ENCODE measurements at regions not wholly inside any gene's neighbourhood (a gene's known extent, or its start where the extent isn't known, plus 50 kb on each side); places are given as distances from the start of the nearest gene placed in this dataset.
A peak's percentile ranks its signal among the peaks of the same experiment; 100 is the strongest.

DNA sequence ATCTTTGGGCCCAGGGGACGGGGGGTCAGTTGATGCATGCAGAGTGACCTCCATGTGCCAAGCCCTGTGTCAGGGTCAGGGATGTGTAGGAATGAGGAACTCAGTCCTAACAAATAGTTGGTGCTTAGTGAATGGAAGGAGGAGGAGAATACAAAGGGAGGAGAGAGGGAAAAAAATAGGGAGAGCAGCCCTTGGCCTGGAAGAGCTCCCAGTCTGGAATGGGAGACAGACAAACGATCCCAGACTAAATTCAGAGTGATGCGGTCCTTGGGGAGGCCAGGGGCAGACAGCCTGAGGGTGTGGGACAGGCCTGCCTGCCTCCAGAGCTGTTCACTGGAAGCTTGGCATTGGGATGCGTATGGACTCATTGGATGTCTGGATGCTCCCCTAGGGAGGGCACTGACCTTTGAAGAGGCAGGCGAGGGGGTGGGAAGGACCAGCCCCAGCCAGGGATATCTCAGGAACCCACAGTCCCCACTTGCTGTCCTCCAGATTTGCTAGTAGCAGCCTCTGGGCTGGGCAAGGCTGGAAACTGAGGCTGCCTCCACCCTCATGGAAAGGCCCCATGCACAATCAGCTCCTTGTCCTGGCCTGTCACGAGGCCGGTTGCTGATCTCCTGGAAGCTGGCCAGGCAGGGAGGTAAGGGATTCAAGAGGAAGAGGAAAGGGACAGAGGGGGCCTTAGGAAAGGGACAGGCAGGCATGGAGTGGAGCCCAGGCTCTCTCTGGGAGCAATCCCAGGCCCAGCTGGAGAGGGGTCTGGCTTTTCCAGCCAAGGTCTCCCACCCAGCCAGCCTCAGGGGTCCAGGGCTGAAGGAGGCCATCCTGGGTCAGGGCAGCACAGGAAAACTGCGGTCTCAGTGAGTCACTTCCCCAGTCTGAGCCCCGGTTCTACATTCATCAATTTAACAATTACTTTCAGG, 69.0 kb upstream of the GGTA1 start:
- peaks cover 31% of the 10 kb centered on the region for H3K4me1 Mint-ChIP-seq (ENCODE audit: low read depth, unreplicated experiment)
- peaks cover 18% of the 10 kb centered on the region for H3K27me3 Mint-ChIP-seq (ENCODE audit: low read depth, unreplicated experiment)
- TF ChIP-seq CTCF (IDR thresholded peaks at IDR 0.05; ENCODE audit: insufficient read depth, low read depth, low read length) (no peak), EZH2 (IDR thresholded peaks at IDR 0.05; ENCODE audit: insufficient read depth, low read length) (no peak)
- H2AFZ ChIP-seq (ENCODE audit: low read depth, low read length): no peak overlapping the region
- H3K4me3 Mint-ChIP-seq (ENCODE audit: unreplicated experiment): no peak overlapping the region
- H3K36me3 Mint-ChIP-seq (ENCODE audit: low read depth, unreplicated experiment): peaks cover 4% of the 10 kb centered on the region
- peak overlapping the region; percentile 86 for H3K4me2 ChIP-seq (ENCODE audit: low read length)
- H3K36me3 ChIP-seq (ENCODE audit: insufficient read depth, low read length): no peaks in the 10 kb centered on the region
- peak overlapping the region; percentile 77 for H3K9ac ChIP-seq (ENCODE audit: low read length)
- H3K27ac Mint-ChIP-seq (ENCODE audit: unreplicated experiment): peak overlapping the region; percentile 41
- peaks cover 38% of the 10 kb centered on the region for H3K4me1 ChIP-seq (ENCODE audit: insufficient read depth, low read length)
- H3K9me3 Mint-ChIP-seq (ENCODE audit: unreplicated experiment): peaks cover 6% of the 10 kb centered on the region
- no peaks in the 10 kb centered on the region for H3K9me3 ChIP-seq (ENCODE audit: insufficient read depth, low read depth, low read length)
- H3K4me3 ChIP-seq (ENCODE audit: insufficient read depth, low read depth, low read length): no peak overlapping the region
- no peaks in the 10 kb centered on the region for H3K27me3 ChIP-seq (ENCODE audit: insufficient read depth, low read length)
- no peak for FAIRE-seq
- H3K27ac ChIP-seq (ENCODE audit: low read depth, low read length): peak overlapping the region; percentile 21
- peaks cover 14% of the 10 kb centered on the region for H4K20me1 ChIP-seq (ENCODE audit: insufficient read depth, low read length)
- H3K79me2 ChIP-seq (ENCODE audit: insufficient read depth, low read length): no peaks in the 10 kb centered on the region
- DNase-seq (ENCODE audit: low read depth): peak; percentile 41

DNA sequence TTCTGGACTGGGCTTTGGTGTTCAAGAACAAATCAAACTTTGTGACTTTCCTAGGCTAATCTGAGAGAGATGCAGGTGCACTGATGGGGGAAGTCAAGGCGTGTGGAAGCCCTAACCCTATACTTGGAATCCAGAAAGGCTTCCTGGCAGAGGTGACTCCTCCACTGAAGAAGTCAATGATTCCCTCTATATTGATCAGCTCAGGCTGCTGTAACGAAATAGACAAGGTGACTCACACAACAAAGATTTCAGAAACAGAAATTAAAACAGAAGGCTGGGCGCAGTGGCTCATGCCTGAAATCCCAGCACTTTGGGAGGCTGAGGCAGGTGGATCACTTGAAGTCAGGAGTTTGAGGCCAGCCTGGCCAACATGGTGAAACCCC, 69.6 kb upstream of the GGTA1 start:
- H3K4me2 ChIP-seq (ENCODE audit: low read length): peak overlapping the region; percentile 86
- H4K20me1 ChIP-seq (ENCODE audit: insufficient read depth, low read length): peaks cover 17% of the 10 kb centered on the region
- H3K36me3 Mint-ChIP-seq (ENCODE audit: low read depth, unreplicated experiment): peaks cover 4% of the 10 kb centered on the region
- H3K36me3 ChIP-seq (ENCODE audit: insufficient read depth, low read length): no peaks in the 10 kb centered on the region
- H3K27ac ChIP-seq (ENCODE audit: low read depth, low read length): no peak overlapping the region
- H2AFZ ChIP-seq (ENCODE audit: low read depth, low read length): no peak overlapping the region
- H3K9me3 Mint-ChIP-seq (ENCODE audit: unreplicated experiment): peaks cover 6% of the 10 kb centered on the region
- H3K4me1 ChIP-seq (ENCODE audit: insufficient read depth, low read length): peaks cover 38% of the 10 kb centered on the region
- H3K27ac Mint-ChIP-seq (ENCODE audit: unreplicated experiment): no peak overlapping the region
- H3K9ac ChIP-seq (ENCODE audit: low read length): no peak overlapping the region
- peaks cover 18% of the 10 kb centered on the region for H3K27me3 Mint-ChIP-seq (ENCODE audit: low read depth, unreplicated experiment)
- peaks cover 31% of the 10 kb centered on the region for H3K4me1 Mint-ChIP-seq (ENCODE audit: low read depth, unreplicated experiment)
- no peaks in the 10 kb centered on the region for H3K27me3 ChIP-seq (ENCODE audit: insufficient read depth, low read length)
- FAIRE-seq (no peak), DNase-seq (ENCODE audit: low read depth) (no peak)
- H3K4me3 ChIP-seq (ENCODE audit: insufficient read depth, low read depth, low read length): no peak overlapping the region
- no peak for TF ChIP-seq EZH2 (IDR thresholded peaks at IDR 0.05; ENCODE audit: insufficient read depth, low read length)
- no peak for TF ChIP-seq CTCF (IDR thresholded peaks at IDR 0.05; ENCODE audit: insufficient read depth, low read depth, low read length)
- H3K4me3 Mint-ChIP-seq (ENCODE audit: unreplicated experiment): no peak overlapping the region
- no peaks in the 10 kb centered on the region for H3K9me3 ChIP-seq (ENCODE audit: insufficient read depth, low read depth, low read length)
- no peaks in the 10 kb centered on the region for H3K79me2 ChIP-seq (ENCODE audit: insufficient read depth, low read length)

DNA sequence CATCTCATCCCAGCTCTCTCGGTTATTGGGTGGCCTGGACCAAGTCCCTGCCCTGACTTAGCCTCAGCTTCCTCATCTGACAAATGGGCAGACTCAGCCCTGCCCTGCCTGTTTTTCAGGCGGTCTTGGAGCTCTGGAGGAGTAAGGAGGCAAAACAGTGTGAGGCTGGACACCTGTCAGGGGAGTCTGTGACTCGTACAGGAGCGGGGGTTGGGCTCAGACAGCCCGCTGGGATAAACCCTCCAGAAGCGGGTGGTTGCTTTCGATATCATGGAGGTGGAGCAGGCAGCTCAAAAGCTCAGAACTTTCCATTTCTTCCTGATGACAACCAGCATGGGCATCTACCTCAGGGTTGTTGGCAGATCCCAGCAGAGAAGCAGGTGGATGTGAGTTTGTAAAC, 72.9 kb upstream of the GGTA1 start:
- peaks cover 4% of the 10 kb centered on the region for H3K36me3 Mint-ChIP-seq (ENCODE audit: low read depth, unreplicated experiment)
- Histone ChIP-seq H3K79me2 (ENCODE audit: insufficient read depth, low read length) (no peaks in the 10 kb centered on the region), H3K27ac (ENCODE audit: low read depth, low read length) (no peak overlapping the region), H3K27me3 (ENCODE audit: insufficient read depth, low read length) (no peaks in the 10 kb centered on the region), H3K9ac (ENCODE audit: low read length) (no peak overlapping the region), H2AFZ (ENCODE audit: low read depth, low read length) (no peak overlapping the region), H4K20me1 (ENCODE audit: insufficient read depth, low read length) (peaks cover 26% of the 10 kb centered on the region), H3K36me3 (ENCODE audit: insufficient read depth, low read length) (no peaks in the 10 kb centered on the region), H3K9me3 (ENCODE audit: insufficient read depth, low read depth, low read length) (no peaks in the 10 kb centered on the region), H3K4me2 (ENCODE audit: low read length) (no peak overlapping the region), H3K4me1 (ENCODE audit: insufficient read depth, low read length) (peaks cover 20% of the 10 kb centered on the region), H3K4me3 (ENCODE audit: insufficient read depth, low read depth, low read length) (no peak overlapping the region)
- H3K4me1 Mint-ChIP-seq (ENCODE audit: low read depth, unreplicated experiment): peaks cover 15% of the 10 kb centered on the region
- DNase-seq (ENCODE audit: low read depth) (no peak), FAIRE-seq (no peak)
- H3K27ac Mint-ChIP-seq (ENCODE audit: unreplicated experiment): peak overlapping the region; percentile 38
- H3K9me3 Mint-ChIP-seq (ENCODE audit: unreplicated experiment): peaks cover 2% of the 10 kb centered on the region
- peaks cover 32% of the 10 kb centered on the region for H3K27me3 Mint-ChIP-seq (ENCODE audit: low read depth, unreplicated experiment)
- no peak overlapping the region for H3K4me3 Mint-ChIP-seq (ENCODE audit: unreplicated experiment)
- TF ChIP-seq EZH2 (IDR thresholded peaks at IDR 0.05; ENCODE audit: insufficient read depth, low read length) (no peak), CTCF (IDR thresholded peaks at IDR 0.05; ENCODE audit: insufficient read depth, low read depth, low read length) (no peak)

Data from astrocyte (in vitro differentiated cells and primary cell).